B cell (primary cell): ENCODE measurements at regions not wholly inside any gene's neighbourhood (a gene's known extent, or its start where the extent isn't known, plus 50 kb on each side); places are given as distances from the start of the nearest gene placed in this dataset.

ENCODE experiments used
- ATAC-seq: fragments of 200-7000 bp; cut with Tn5 transposase; one replicate; pipeline ENCODE4 v1.10.0; 2021; ENCODE audit warnings: low read depth, mild to moderate bottlenecking, moderate number of reproducible peaks, moderate library complexity
- CTCF ChIA-PET: fragments of 350-600 bp; sonication (Branson Sonifier 250); formaldehyde crosslinking; loops from one replicate; lab custom pipeline; 2021; ENCODE audit warnings: antibody characterized with exemption, inconsistent platforms; lab: Charles Lee
- POLR2A ChIA-PET: fragments of 350-600 bp; sonication (Branson Sonifier 250); formaldehyde crosslinking; loops from one replicate; lab custom pipeline; 2021; ENCODE audit warnings: antibody characterized with exemption; lab: Charles Lee
- DNase-seq: peaks from one replicate; pipeline ENCODE4 v3.0.0; 2013
- H2AFZ ChIP-seq: 2 replicates; pipeline ENCODE4 v1.6.1; 2012; ENCODE audit warnings: mild to moderate bottlenecking, low read depth, low read length; ENCODE audit not compliant: insufficient read depth, poor library complexity, severe bottlenecking
- H3K27ac ChIP-seq, 2 donors: 1 replicate in 1 of 2; 2 replicates in 1 of 2; pipeline ENCODE4 v1.5.1; 2012 to 2013; ENCODE audit warnings: low read length in 2 of 2, mild to moderate bottlenecking in 2 of 2, moderate library complexity in 1 of 2
- H3K27me3 ChIP-seq, 4 experiments: fragments of 200-600 bp in 1 of 4; sonication (generic) in 1 of 4; replicated peaks in 1 of 4; 1 replicate in 2 of 4; 2 replicates in 2 of 4; pipeline versions ENCODE4 v1.6.1 to v1.7.0; 2013 to 2016; ENCODE audit warnings: low read length in 3 of 4, mild to moderate bottlenecking in 2 of 4, mixed read lengths in 1 of 4, moderate library complexity in 1 of 4; ENCODE audit not compliant: insufficient read depth in 4 of 4, control insufficient read depth in 3 of 4; ENCODE audit errors: control extremely low read depth in 1 of 4
- H3K36me3 ChIP-seq, 2 experiments: replicated peaks in 1 of 2; 1 replicate in 1 of 2; 2 replicates in 1 of 2; pipeline versions ENCODE4 v1.6.1 to v1.7.1; 2013; ENCODE audit warnings: low read length in 1 of 2; ENCODE audit not compliant: insufficient read depth in 2 of 2, control insufficient read depth in 1 of 2; ENCODE audit errors: control extremely low read depth in 1 of 2, extremely low read depth in 1 of 2
- H3K4me1 ChIP-seq, 2 donors: fragments of 200-600 bp in 1 of 2; sonication (generic) in 1 of 2; 1 replicate in 1 of 2; 2 replicates in 1 of 2; pipeline versions ENCODE4 v1.5.1 to v1.6.1; 2013 to 2017; ENCODE audit warnings: low read length in 2 of 2; ENCODE audit not compliant: control insufficient read depth in 2 of 2, insufficient read depth in 2 of 2
- H3K4me2 ChIP-seq: replicated peaks from 2 replicates; pipeline ENCODE3; 2012; ENCODE audit warnings: mild to moderate bottlenecking, low read depth, low read length; ENCODE audit not compliant: poor library complexity, severe bottlenecking
- H3K4me3 ChIP-seq, 5 experiments: fragments of 200-600 bp in 1 of 5; sonication (generic) in 1 of 5; 1 replicate in 3 of 5; 2 replicates in 2 of 5; pipeline versions ENCODE4 v1.5.1 to v1.7.0; 2011 to 2016; ENCODE audit warnings: low read length in 4 of 5, mild to moderate bottlenecking in 4 of 5, low read depth in 2 of 5, control low read depth in 1 of 5, moderate library complexity in 1 of 5; ENCODE audit not compliant: insufficient read depth in 1 of 5; ENCODE audit errors: control extremely low read depth in 1 of 5, extremely low read depth in 1 of 5
- H3K79me2 ChIP-seq: fragments of 200-600 bp; sonication (generic); one replicate; pipeline ENCODE4 v1.6.0; 2016; ENCODE audit warnings: low read length; ENCODE audit not compliant: control insufficient read depth, insufficient read depth
- H3K9ac ChIP-seq: fragments of 200-600 bp; sonication (generic); 2 replicates; pipeline ENCODE4 v1.6.1; 2017; ENCODE audit warnings: mild to moderate bottlenecking, low read length, moderate library complexity
- H3K9me3 ChIP-seq, 3 donors: one replicate each; pipeline versions ENCODE4 v1.6.1 to v1.7.1; 2013; ENCODE audit warnings: low read length in 2 of 3; ENCODE audit not compliant: control insufficient read depth in 2 of 3, insufficient read depth in 1 of 3; ENCODE audit errors: control extremely low read depth in 1 of 3
- H4K20me1 ChIP-seq: 2 replicates; pipeline ENCODE4 v1.6.0; 2012; ENCODE audit warnings: mild to moderate bottlenecking, low read length; ENCODE audit not compliant: insufficient read depth, control insufficient read depth, poor library complexity, severe bottlenecking
- H3K27ac Mint-ChIP-seq: one replicate; pipeline ENCODE4 v1.8.0; 2021; ENCODE audit warnings: mixed read lengths
- H3K27me3 Mint-ChIP-seq: one replicate; pipeline ENCODE4 v1.8.0; 2021; ENCODE audit warnings: mixed read lengths
- H3K4me1 Mint-ChIP-seq: one replicate; pipeline ENCODE4 v1.8.0; 2021; ENCODE audit warnings: mixed read lengths
- H3K4me3 Mint-ChIP-seq: one replicate; pipeline ENCODE4 v1.8.0; 2021; ENCODE audit warnings: mixed read lengths
- H3K9me3 Mint-ChIP-seq: one replicate; pipeline ENCODE4 v1.8.0; 2022; ENCODE audit warnings: mixed read lengths; ENCODE audit not compliant: insufficient read depth
- EZH2 ChIP-seq: IDR thresholded peaks from 2 replicates; pipeline ENCODE4 v1.6.1; 2012; ENCODE audit warnings: borderline replicate concordance, low read depth, mild to moderate bottlenecking, moderate library complexity, low read length; ENCODE audit not compliant: insufficient read depth, poor library complexity, severe bottlenecking
- WGBS: methylation state at CpG from one replicate; pipeline ENCODE4 v1.1.5; 2013; ENCODE audit warnings: missing lambda C conversion rate; ENCODE audit not compliant: insufficient coverage; 5-methylcytosine and 5-hydroxymethylcytosine counted together
- intact Hi-C: fragments of 100-400 bp; cut with micrococcal nuclease; formaldehyde crosslinking; loops from one replicate; pipeline ENCODE4 v1.10.0; 2022
- TF ChIP-seq, protein P1 (sequence below): fragments of 200-600 bp; IDR thresholded peaks from one replicate; pipeline ENCODE4 v1.8.0; 2022; ENCODE audit warnings: antibody characterized with exemption, mild to moderate bottlenecking

DNA sequence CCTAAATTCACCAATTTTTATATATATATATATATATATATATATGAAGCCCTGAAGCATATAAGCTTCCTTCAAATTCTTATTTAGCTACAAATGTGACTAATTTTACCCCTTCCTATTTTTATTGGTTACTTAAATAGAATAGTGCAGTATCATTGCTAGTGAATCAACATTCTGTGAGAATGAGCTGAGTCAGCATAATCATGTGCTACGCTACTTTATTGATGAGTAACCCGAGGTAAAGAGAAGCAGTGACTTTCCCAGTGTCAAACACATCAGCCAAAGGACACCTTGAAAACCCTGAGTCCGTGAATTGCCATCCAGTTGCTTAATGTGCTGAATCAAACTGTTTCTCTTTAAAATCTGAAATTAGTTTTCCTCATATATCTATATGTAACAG, 546.2 kb downstream of the DMRTA1 start:
- H3K4me3 ChIP-seq = no peak overlapping the region
- Mint-ChIP-seq H3K9me3 (peaks cover 7% of the 10 kb centered on the region), H3K27ac (no peak overlapping the region), H3K27me3 (no peaks in the 10 kb centered on the region), H3K4me1 (no peaks in the 10 kb centered on the region), H3K4me3 (no peak overlapping the region)
- intact Hi-C loops = no loop called here
- 66% methylated on average over 2 of the region's 3 CpGs for WGBS
- ChIA-PET POLR2A (no interaction called here), CTCF (no interaction called here)
- no peaks in the 10 kb centered on the region for H3K36me3 ChIP-seq
- TF ChIP-seq EZH2 = no peak
- TF ChIP-seq, protein P1, sequence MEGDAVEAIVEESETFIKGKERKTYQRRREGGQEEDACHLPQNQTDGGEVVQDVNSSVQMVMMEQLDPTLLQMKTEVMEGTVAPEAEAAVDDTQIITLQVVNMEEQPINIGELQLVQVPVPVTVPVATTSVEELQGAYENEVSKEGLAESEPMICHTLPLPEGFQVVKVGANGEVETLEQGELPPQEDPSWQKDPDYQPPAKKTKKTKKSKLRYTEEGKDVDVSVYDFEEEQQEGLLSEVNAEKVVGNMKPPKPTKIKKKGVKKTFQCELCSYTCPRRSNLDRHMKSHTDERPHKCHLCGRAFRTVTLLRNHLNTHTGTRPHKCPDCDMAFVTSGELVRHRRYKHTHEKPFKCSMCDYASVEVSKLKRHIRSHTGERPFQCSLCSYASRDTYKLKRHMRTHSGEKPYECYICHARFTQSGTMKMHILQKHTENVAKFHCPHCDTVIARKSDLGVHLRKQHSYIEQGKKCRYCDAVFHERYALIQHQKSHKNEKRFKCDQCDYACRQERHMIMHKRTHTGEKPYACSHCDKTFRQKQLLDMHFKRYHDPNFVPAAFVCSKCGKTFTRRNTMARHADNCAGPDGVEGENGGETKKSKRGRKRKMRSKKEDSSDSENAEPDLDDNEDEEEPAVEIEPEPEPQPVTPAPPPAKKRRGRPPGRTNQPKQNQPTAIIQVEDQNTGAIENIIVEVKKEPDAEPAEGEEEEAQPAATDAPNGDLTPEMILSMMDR = no peak
- no peak overlapping the region for H2AFZ ChIP-seq
- no peak overlapping the region for H3K4me2 ChIP-seq
- H3K9me3 ChIP-seq = peaks cover 0 to 7% (median 1%) of the 10 kb centered on the region in 3 donors
- ATAC-seq = no peak
- H3K79me2 ChIP-seq = no peaks in the 10 kb centered on the region
- no peaks in the 10 kb centered on the region for H4K20me1 ChIP-seq
- H3K9ac ChIP-seq = no peak overlapping the region
- no peaks in the 10 kb centered on the region for H3K4me1 ChIP-seq
- no peak overlapping the region for H3K27ac ChIP-seq
- no peaks in the 10 kb centered on the region for H3K27me3 ChIP-seq
- DNase-seq = no peak

DNA sequence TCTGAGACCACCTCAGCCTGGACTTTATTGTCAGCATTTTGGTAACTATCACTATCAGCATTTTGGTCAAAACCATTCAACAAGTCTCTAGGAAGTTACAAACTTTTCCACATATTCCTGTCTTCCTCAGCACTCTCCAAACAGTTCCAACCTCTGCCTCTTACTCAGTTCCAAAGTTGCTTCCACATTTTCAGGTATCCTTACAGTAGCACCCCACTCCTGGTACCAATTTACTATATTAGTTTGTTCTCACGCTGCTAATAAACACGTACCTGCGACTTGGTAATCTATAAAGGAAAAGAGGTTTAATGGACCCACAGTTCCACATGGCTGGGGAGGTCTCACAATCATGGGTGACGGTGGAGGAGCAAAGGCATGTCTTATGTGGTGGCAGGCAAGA, 551.3 kb downstream of the DMRTA1 start:
- H3K4me3 ChIP-seq = no peak overlapping the region
- no peak overlapping the region for H2AFZ ChIP-seq
- Mint-ChIP-seq H3K4me3 (no peak overlapping the region), H3K9me3 (peaks cover 6% of the 10 kb centered on the region), H3K27ac (no peak overlapping the region), H3K4me1 (no peaks in the 10 kb centered on the region), H3K27me3 (no peaks in the 10 kb centered on the region)
- no peak overlapping the region for H3K9ac ChIP-seq
- H3K4me1 ChIP-seq = no peaks in the 10 kb centered on the region
- no peak overlapping the region for H3K4me2 ChIP-seq
- peaks cover 0 to 10% (median 10%) of the 10 kb centered on the region in 3 donors for H3K9me3 ChIP-seq
- WGBS = no CpG with 5 or more reads among the region's 4 CpGs
- intact Hi-C loops = no loop called here
- no peak overlapping the region for H3K27ac ChIP-seq
- no peak for ATAC-seq
- ChIA-PET POLR2A (no interaction called here), CTCF (no interaction called here)
- H3K36me3 ChIP-seq = no peaks in the 10 kb centered on the region
- TF ChIP-seq, protein P1 = no peak
- no peaks in the 10 kb centered on the region for H4K20me1 ChIP-seq
- no peaks in the 10 kb centered on the region for H3K79me2 ChIP-seq
- no peaks in the 10 kb centered on the region for H3K27me3 ChIP-seq
- no peak for DNase-seq
